HFFc6 (cell line): ENCODE measurements at regions not wholly inside any gene's neighbourhood (a gene's known extent, or its start where the extent isn't known, plus 50 kb on each side); places are given as distances from the start of the nearest gene placed in this dataset.

Experiments
- DNase-seq: peaks from one replicate; pipeline ENCODE4 v3.0.0-alpha.2; 2018
- H3K27ac Mint-ChIP-seq: 2 replicates; pipeline ENCODE4 v1.8.0; 2020; ENCODE audit warnings: mild to moderate bottlenecking, mixed read lengths
- H3K27me3 Mint-ChIP-seq: 2 replicates; pipeline ENCODE4 v1.8.0; 2021; ENCODE audit warnings: mild to moderate bottlenecking, moderate library complexity, mixed read lengths; ENCODE audit not compliant: insufficient read depth
- H3K36me3 Mint-ChIP-seq: 2 replicates; pipeline ENCODE4 v1.8.0; 2021; ENCODE audit warnings: low read depth, mixed read lengths
- H3K4me1 Mint-ChIP-seq: 2 replicates; pipeline ENCODE4 v1.8.0; 2020; ENCODE audit warnings: low read depth, mixed read lengths
- H3K4me3 Mint-ChIP-seq: 2 replicates; pipeline ENCODE4 v1.8.0; 2020; ENCODE audit warnings: mild to moderate bottlenecking, moderate library complexity, mixed read lengths
- H3K9me3 Mint-ChIP-seq: 2 replicates; pipeline ENCODE4 v1.8.0; 2020; ENCODE audit warnings: mild to moderate bottlenecking, mixed read lengths
- TF ChIP-seq, protein P1 (sequence below): fragments of 200-600 bp; sonication (generic); IDR thresholded peaks from 2 replicates; pipeline ENCODE4 v1.5.0; 2021; ENCODE audit warnings: antibody characterized with exemption, mild to moderate bottlenecking

DNA sequence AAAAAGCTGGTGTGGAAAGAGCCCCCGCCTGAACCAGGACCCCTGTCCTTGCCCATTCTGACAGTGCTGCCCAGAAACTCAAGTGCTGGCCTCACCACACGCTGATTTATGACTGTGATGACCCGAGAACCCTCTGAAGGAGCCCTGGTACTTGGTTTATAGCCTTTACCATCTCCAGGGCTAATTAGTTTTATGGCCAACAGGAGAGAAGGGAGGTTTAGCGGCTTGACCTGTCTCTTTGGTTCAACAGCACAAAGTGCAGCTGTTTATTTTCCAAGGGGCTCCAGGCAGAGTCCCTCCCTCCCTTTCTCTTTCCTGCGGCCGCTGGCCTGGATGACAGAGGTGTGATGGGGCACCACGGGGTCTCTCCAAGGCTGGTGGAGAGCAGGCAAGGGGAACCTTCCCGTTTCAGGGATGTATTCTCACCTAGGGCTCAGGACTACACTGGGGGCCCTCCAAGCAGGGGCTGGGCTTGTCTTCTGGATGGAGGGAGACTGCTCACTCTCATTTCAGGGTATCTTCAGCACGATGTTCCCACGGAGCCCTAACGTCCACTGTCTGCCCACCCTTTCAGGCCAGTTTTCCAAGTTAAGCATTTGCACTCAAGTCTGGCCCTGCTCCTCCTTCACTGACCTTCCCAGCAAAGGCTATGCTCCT lies 174.2 kb upstream of the GLI2 start:
- TF ChIP-seq, protein P1, sequence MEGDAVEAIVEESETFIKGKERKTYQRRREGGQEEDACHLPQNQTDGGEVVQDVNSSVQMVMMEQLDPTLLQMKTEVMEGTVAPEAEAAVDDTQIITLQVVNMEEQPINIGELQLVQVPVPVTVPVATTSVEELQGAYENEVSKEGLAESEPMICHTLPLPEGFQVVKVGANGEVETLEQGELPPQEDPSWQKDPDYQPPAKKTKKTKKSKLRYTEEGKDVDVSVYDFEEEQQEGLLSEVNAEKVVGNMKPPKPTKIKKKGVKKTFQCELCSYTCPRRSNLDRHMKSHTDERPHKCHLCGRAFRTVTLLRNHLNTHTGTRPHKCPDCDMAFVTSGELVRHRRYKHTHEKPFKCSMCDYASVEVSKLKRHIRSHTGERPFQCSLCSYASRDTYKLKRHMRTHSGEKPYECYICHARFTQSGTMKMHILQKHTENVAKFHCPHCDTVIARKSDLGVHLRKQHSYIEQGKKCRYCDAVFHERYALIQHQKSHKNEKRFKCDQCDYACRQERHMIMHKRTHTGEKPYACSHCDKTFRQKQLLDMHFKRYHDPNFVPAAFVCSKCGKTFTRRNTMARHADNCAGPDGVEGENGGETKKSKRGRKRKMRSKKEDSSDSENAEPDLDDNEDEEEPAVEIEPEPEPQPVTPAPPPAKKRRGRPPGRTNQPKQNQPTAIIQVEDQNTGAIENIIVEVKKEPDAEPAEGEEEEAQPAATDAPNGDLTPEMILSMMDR: no peak
- Mint-ChIP-seq H3K27me3 (peaks cover 2% of the 10 kb centered on the region), H3K27ac (peak overlapping the region; percentile 42; the same call in 1 of the 2 replicates), H3K4me1 (peaks cover 48% of the 10 kb centered on the region), H3K36me3 (peaks cover 5% of the 10 kb centered on the region; the same call in 1 of the 2 replicates), H3K9me3 (no peaks in the 10 kb centered on the region), H3K4me3 (no peak overlapping the region)
- DNase-seq: no peak

DNA sequence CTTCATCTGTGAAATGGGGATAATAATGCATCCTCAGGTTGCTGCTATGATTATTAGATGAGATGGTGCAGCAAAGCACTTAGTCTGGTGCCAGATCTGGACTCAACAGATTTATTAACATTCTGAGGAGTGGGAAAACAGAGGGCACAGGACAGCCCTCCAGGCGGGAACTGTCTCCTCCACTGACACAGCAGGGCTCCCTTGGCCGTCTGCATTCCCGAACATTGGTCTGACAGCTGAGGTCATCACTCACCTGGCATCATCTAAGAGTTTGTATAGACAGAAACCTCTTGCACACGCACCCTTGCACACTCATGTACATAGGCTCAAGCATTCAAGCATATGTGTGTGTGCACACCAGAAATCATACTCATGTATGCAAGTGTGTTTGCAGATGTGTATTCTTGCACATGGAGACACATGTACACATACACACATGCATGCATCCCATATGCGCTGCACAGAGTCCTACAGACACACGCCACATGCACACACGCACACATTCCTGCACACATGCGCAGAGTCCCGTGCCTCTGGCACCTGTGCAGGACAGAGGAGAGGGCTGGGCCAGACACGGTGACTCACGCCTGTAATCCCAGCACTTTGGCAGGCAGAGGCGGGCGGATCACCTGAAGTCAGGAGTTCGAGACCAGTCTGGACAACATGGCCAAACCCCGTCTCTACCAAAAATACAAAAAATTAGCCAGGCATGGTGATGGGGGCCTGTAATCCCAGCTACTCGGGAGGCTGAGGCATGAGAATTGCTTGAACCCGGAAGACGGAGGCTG lies 173.3 kb upstream of the GLI2 start:
- peaks cover 5% of the 10 kb centered on the region; the same call in 1 of the 2 replicates for H3K36me3 Mint-ChIP-seq
- H3K9me3 Mint-ChIP-seq: no peaks in the 10 kb centered on the region
- TF ChIP-seq, protein P1: no peak
- peaks cover 39% of the 10 kb centered on the region for H3K4me1 Mint-ChIP-seq
- no peak overlapping the region for H3K27ac Mint-ChIP-seq
- H3K27me3 Mint-ChIP-seq: peaks cover 2% of the 10 kb centered on the region
- H3K4me3 Mint-ChIP-seq: no peak overlapping the region
- DNase-seq: no peak

DNA sequence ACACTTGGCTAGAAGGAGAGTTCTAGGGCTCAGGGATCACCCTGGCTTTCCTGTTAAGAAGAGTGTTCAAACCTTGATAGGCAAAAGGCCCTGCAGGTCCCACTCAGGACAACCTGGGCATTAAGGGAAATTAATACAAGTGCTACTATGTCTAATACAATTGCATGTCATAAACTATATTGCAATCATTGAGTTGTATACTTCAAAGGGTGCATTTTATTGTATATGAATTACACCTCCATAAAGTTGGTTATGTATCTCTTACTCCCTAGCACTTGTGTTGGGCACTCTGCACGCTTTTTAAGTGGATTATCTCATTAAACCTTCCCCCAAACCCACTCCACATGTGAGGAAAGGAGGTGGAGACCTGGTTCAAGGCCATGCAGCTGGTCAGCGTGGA lies 172.1 kb upstream of the GLI2 start:
- Mint-ChIP-seq H3K4me1 (peaks cover 27% of the 10 kb centered on the region), H3K9me3 (no peaks in the 10 kb centered on the region), H3K27ac (no peak overlapping the region), H3K36me3 (peaks cover 2% of the 10 kb centered on the region; the same call in 1 of the 2 replicates), H3K4me3 (no peak overlapping the region), H3K27me3 (no peaks in the 10 kb centered on the region; the same call in 1 of the 2 replicates)
- TF ChIP-seq, protein P1: no peak
- no peak for DNase-seq

DNA sequence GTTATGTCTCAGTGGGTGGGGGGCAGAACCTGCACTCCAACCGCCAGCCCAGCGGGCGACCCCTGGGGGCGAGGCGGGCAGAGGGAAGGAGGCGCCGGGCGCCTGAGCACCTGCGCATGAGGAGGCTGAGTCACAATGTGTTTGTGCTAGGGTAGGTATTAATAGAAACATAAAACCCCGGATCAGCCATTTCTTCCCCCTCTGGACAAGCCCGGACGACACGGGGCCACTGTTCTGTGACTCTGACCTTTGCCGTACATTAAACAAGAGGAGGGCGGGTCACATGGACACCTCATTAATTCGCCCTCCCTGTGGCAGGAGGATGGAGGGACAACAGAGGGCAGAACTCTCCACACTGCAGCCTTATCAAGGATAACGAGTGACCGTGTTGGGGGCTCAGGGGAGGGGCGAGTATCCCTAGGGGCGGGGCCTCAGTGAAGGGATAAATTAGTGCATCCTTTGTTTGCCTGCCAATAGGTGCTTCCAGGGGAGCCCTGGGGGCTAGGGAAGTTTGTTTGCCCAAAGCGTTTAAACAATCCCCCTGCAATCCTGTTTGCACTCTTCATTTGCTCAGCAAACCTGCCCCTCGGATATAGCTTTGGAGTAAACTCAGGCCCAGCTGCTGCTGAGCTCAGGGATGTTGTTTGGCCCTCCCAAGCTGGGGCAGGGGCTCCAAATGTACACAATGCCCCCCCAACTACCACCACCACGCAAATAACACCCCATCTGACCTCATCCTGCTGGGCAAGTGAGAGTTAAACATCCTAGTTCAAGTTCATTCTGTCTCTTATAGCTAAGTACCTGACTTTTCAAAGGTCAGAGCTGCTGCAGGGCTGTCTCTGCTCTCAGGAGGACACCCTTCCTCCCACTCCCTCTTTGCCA lies 171.2 kb upstream of the GLI2 start:
- Mint-ChIP-seq H3K4me3 (no peak overlapping the region), H3K27ac (no peak overlapping the region), H3K9me3 (no peaks in the 10 kb centered on the region), H3K27me3 (no peaks in the 10 kb centered on the region; the same call in 1 of the 2 replicates), H3K4me1 (peaks cover 18% of the 10 kb centered on the region), H3K36me3 (no peaks in the 10 kb centered on the region)
- DNase-seq: no peak
- TF ChIP-seq, protein P1: no peak

DNA sequence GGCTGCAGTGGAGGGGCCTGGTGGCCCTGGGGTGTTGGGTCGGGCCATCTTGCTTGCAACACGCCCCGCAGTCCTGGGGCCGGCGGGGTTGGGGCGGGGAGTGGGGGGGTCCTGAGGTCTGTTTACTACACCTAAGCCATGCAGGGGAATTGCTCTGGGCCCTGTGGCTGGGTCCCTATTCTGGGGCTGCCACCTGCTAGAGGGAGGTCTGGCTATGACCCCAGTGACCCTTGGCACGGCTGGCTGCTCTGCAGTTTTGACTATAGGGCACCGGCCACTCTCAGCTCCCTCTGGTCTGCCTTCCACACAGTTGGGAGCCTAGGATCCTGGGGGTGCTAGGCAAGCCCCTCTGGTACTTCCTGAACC lies 170.6 kb upstream of the GLI2 start:
- Mint-ChIP-seq H3K36me3 (no peaks in the 10 kb centered on the region), H3K9me3 (no peaks in the 10 kb centered on the region), H3K27ac (no peak overlapping the region), H3K4me1 (peaks cover 12% of the 10 kb centered on the region), H3K27me3 (no peaks in the 10 kb centered on the region; the same call in 1 of the 2 replicates), H3K4me3 (no peak overlapping the region)
- no peak for DNase-seq
- TF ChIP-seq, protein P1: no peak
